ENCODE measurements at regions not wholly inside any gene's neighbourhood (a gene's known extent, or its start where the extent isn't known, plus 50 kb on each side); places are given as distances from the start of the nearest gene placed in this dataset.

- TF ChIP-seq POLR2A (IDR thresholded peaks at IDR 0.05): no peak
- no peak for TF ChIP-seq CTCF (IDR thresholded peaks at IDR 0.05)
- TF ChIP-seq EP300 (IDR thresholded peaks at IDR 0.05): no peak
Measured at GRCh38 chr10:28768227-28768626, 90.9 kb downstream of the BAMBI start.
